ENCODE measurements at regions not wholly inside any gene's neighbourhood (a gene's known extent, or its start where the extent isn't known, plus 50 kb on each side); places are given as distances from the start of the nearest gene placed in this dataset.

DNA sequence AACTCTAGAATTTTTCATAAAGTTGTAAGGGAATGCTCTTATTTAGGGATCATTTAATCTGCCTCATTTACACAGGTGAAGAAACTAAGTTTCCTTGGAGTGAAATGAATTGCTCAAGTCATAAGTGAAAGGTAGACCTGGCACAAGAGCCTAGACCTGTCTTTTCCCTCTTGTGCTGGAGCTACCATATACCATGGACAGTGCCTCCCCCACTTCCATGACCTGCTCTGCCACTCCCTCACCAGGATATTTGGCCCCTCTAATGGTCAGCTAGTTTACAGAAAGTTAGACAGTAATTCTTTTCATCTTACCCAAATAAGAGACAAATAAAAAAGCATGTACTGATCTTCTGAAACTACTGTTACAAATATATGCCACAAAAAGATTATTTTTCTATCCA is 105.5 kb upstream of the ACO1 start:
- TF ChIP-seq SRY (CRISPR knock-in tag; IDR thresholded peaks at IDR 0.05) (no peak), ARHGAP35 (CRISPR knock-in tag; IDR thresholded peaks at IDR 0.05; ENCODE audit: borderline replicate concordance) (no peak), NR2F6 (IDR thresholded peaks at IDR 0.05) (no peak), NR2F6 (CRISPR knock-in tag; IDR thresholded peaks at IDR 0.05) (no peak), MXD4 (CRISPR knock-in tag; IDR thresholded peaks at IDR 0.05) (no peak), CTCF (CRISPR knock-in tag; IDR thresholded peaks at IDR 0.05) (no peak), CBX2 (IDR thresholded peaks at IDR 0.05; ENCODE audit: low read depth, low read length) (no peak), CBX2 (CRISPR knock-in tag; IDR thresholded peaks at IDR 0.05; ENCODE audit: low read depth) (no peak), ISX (CRISPR knock-in tag; conservative IDR thresholded peaks at IDR 0.05) (no peak)
